ENCODE measurements at regions not wholly inside any gene's neighbourhood (a gene's known extent, or its start where the extent isn't known, plus 50 kb on each side); places are given as distances from the start of the nearest gene placed in this dataset.

DNA sequence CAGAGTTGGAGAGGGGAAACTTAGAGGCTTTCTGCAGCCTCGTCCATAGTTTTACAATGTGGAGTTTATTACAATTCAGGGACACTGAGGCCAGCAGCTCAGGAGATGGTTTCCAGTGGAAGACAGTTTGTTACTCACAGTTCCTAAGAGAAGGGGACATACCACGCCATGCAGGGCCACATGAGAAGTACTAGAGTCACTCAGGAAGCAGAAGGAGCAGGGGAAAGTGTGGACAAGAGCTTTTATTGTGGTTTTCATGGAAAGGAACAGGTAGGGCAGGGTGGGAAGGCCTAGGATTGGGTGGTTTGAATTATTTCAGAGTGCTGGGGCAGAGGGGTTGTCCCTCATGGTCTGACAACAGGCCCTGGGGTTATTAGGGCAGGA is 292.1 kb upstream of the IGFBP3 start:
- no peaks in the 10 kb centered on the region for H3K36me3 ChIP-seq (replicated peaks)
- H3K27me3 ChIP-seq (replicated peaks) = no peaks in the 10 kb centered on the region
- in situ Hi-C loops (cut with HindIII; ENCODE audit: low pct_ligation_motif_present, low sequenced_read_pairs) = no loop called here
- H3K4me3 ChIP-seq (ENCODE audit: low read depth, low read length) = no peak overlapping the region
- DNase-seq = no peak
- H3K27ac ChIP-seq = no peak overlapping the region
- TF ChIP-seq, protein P1, sequence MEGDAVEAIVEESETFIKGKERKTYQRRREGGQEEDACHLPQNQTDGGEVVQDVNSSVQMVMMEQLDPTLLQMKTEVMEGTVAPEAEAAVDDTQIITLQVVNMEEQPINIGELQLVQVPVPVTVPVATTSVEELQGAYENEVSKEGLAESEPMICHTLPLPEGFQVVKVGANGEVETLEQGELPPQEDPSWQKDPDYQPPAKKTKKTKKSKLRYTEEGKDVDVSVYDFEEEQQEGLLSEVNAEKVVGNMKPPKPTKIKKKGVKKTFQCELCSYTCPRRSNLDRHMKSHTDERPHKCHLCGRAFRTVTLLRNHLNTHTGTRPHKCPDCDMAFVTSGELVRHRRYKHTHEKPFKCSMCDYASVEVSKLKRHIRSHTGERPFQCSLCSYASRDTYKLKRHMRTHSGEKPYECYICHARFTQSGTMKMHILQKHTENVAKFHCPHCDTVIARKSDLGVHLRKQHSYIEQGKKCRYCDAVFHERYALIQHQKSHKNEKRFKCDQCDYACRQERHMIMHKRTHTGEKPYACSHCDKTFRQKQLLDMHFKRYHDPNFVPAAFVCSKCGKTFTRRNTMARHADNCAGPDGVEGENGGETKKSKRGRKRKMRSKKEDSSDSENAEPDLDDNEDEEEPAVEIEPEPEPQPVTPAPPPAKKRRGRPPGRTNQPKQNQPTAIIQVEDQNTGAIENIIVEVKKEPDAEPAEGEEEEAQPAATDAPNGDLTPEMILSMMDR (IDR thresholded peaks at IDR 0.05; ENCODE audit: low read depth, low read length, missing control alignments) = no peak

DNA sequence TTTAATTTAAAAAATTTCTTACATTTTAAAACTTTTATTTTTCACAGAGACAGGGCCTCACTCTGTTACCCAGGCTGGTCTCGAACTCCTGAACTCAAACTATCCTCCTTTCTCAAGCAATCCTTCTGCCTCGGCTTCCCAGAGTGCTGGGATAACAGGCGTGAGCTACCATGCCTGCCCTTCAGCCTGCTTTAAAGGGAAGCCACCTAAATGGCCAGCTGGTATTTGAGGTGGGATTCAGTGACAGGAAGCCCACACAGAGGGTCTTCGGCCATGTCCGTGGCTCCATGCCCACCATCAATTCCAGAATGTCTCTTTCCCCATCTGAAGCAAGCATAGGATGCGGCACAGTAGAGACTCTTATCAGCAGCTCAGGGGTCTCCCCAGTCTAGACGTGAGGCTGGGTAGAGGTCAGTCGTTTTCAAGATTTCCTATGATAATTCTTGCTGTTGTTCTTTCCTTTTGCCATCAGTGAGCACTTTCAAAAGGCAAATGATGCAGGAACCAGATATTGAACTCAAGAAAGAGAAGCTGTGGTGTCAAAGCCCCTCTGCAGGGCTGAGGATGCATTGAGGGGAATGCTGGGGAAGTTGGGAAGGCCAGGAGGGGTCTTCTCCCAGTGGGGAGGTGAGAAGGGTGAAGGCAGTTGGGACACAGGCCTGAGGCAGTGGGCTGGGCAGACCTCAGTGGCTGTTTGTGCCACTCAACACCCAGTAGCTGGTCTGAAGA is 291.5 kb upstream of the IGFBP3 start:
- Histone ChIP-seq H3K27ac (no peak overlapping the region), H3K36me3 (replicated peaks) (no peaks in the 10 kb centered on the region), H3K4me3 (ENCODE audit: low read depth, low read length) (no peak overlapping the region), H3K27me3 (replicated peaks) (no peaks in the 10 kb centered on the region)
- in situ Hi-C loops (cut with HindIII; ENCODE audit: low pct_ligation_motif_present, low sequenced_read_pairs) = no loop called here
- TF ChIP-seq, protein P1 (IDR thresholded peaks at IDR 0.05; ENCODE audit: low read depth, low read length, missing control alignments) = no peak
- no peak for DNase-seq

DNA sequence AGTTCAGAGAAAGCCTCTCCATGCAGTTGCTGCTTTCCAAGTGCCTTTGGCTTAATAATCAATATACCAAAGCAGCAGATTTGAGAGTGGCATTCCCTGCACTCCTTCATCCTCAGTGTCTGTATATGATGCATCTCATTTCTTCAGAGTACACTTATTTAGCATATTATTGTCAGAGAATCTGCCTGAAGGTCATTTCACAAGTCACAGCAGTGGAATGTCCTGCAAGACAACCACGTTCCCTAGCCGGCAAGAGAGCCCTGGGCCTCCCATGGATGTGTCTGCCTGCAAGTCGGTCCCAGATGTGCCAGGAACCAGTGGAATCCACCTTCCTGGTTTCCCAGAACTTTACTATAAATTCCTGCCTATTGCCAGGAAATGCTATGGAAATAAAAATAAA is 289.4 kb upstream of the IGFBP3 start:
- in situ Hi-C loops (cut with HindIII; ENCODE audit: low pct_ligation_motif_present, low sequenced_read_pairs) = no loop called here
- no peak overlapping the region for H3K4me3 ChIP-seq (ENCODE audit: low read depth, low read length)
- H3K27me3 ChIP-seq (replicated peaks) = no peaks in the 10 kb centered on the region
- no peaks in the 10 kb centered on the region for H3K36me3 ChIP-seq (replicated peaks)
- no peak for DNase-seq
- H3K27ac ChIP-seq = no peak overlapping the region
- TF ChIP-seq, protein P1 (IDR thresholded peaks at IDR 0.05; ENCODE audit: low read depth, low read length, missing control alignments) = no peak

DNA sequence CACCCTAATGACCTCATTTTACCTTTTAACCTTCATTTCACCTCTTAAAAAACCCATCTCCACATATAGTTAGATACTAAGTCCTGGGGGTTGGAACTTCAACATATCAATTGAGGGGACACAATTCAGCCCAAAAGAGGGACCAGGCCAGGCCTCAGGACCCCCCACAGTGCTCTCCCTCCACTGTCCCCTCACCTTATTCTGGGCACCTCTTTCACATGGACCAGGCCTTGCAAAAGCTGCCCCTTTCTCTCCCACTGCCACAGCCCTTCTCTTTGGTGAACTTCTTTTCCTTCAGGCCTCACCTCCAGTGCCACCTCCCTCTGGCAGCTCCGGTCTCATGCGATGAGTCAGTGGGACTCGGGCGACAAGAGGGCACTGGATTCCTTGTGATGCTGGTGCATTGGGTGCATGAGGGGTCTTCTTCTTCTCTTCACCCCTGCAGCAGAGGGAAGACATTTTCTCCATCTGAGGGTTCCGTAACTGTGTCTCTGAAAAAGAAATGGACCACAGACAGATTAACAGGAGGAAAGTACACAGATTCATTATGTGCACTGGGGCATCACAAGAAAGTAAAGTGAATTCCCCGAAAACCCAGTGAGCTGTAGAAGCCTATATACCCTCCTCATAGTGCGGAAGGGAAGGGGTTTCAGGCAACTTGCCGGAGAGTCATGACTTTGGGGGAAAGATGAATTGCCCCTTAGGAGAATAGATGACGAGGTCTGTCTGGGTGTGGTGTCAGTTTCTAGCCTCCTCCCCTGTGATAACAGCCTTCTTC is 288.7 kb upstream of the IGFBP3 start:
- in situ Hi-C loops (cut with HindIII; ENCODE audit: low pct_ligation_motif_present, low sequenced_read_pairs) = no loop called here
- H3K36me3 ChIP-seq (replicated peaks) = no peaks in the 10 kb centered on the region
- no peaks in the 10 kb centered on the region for H3K27me3 ChIP-seq (replicated peaks)
- no peak overlapping the region for H3K4me3 ChIP-seq (ENCODE audit: low read depth, low read length)
- no peak overlapping the region for H3K27ac ChIP-seq
- TF ChIP-seq, protein P1 (IDR thresholded peaks at IDR 0.05; ENCODE audit: low read depth, low read length, missing control alignments) = no peak
- DNase-seq = no peak

DNA sequence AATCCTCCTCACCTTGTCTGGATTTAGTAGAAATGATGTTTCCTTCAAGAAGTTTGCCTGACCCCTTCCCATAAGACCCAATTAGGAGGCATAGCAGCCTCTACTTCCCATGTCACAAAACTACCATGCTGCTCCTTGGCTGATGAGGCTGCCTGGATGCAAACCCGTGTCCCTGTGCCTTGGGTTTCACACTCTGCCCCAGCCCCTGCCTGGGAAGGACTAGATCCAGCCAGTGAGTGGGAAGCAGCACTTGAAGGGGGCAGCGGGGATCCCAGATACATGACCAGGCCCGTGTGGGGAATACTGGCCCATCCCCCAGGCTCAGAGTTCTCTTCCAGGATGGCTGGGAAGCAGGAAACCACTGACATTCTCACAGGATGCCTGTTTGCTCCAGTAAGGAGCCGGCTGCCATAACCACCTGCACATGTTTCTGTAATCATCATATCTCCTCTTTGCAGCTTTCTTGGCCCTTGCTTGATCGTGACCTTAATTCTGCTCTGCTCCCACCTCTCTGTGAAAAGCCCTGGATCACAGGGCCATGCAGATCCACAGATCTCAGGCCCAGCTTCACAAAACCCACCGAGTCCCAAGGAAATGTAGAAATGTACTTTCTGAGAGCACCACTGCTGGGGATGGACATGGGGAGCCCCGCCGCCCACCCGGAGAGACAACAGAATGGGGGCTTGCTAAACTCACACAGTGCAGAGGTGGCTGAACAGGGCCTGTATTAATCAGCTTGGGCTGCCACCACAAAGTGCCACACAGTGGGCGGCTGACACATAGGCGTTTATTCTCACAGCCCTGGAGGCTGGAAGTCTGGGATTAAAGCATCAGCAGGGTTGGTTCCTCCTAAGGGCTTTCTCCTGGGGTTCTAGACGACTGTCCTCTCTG is 287.8 kb upstream of the IGFBP3 start:
- in situ Hi-C loops (cut with HindIII; ENCODE audit: low pct_ligation_motif_present, low sequenced_read_pairs) = no loop called here
- no peak for DNase-seq
- TF ChIP-seq, protein P1 (IDR thresholded peaks at IDR 0.05; ENCODE audit: low read depth, low read length, missing control alignments) = no peak
- no peak overlapping the region for H3K4me3 ChIP-seq (ENCODE audit: low read depth, low read length)
- H3K36me3 ChIP-seq (replicated peaks) = no peaks in the 10 kb centered on the region
- H3K27ac ChIP-seq = no peak overlapping the region
- H3K27me3 ChIP-seq (replicated peaks) = no peaks in the 10 kb centered on the region

All from brain microvascular endothelial cell (primary cell).